Muscle of leg (tissue), 3 donors: ENCODE measurements at regions not wholly inside any gene's neighbourhood (a gene's known extent, or its start where the extent isn't known, plus 50 kb on each side); places are given as distances from the start of the nearest gene placed in this dataset.

Experiments used
- DNase-seq: peaks from one replicate; pipeline ENCODE4 v3.0.0; 2013
- H3K27ac ChIP-seq: one replicate; pipeline ENCODE4 v1.5.1; 2013; ENCODE audit warnings: mild to moderate bottlenecking, low read length, control low read depth
- H3K27me3 ChIP-seq: one replicate; pipeline ENCODE4 v1.6.1; 2013; ENCODE audit warnings: low read length; ENCODE audit not compliant: control insufficient read depth, insufficient read depth
- H3K36me3 ChIP-seq: one replicate; pipeline ENCODE4 v1.6.1; 2013; ENCODE audit warnings: low read length; ENCODE audit not compliant: control insufficient read depth, insufficient read depth
- H3K4me1 ChIP-seq: one replicate; pipeline ENCODE4 v1.6.1; 2013; ENCODE audit warnings: low read length; ENCODE audit not compliant: control insufficient read depth, insufficient read depth
- H3K4me3 ChIP-seq: one replicate; pipeline ENCODE4 v1.5.1; 2013; ENCODE audit warnings: low read length, control low read depth
- H3K9me3 ChIP-seq: replicated peaks from 2 replicates; pipeline ENCODE4 v1.6.1; 2013; ENCODE audit warnings: low read depth, low read length; ENCODE audit not compliant: control insufficient read depth
- WGBS: methylation state at CpG from one replicate; pipeline ENCODE4 v1.1.5; 2013; ENCODE audit warnings: missing lambda C conversion rate; ENCODE audit not compliant: insufficient coverage; 5-methylcytosine and 5-hydroxymethylcytosine counted together

DNA sequence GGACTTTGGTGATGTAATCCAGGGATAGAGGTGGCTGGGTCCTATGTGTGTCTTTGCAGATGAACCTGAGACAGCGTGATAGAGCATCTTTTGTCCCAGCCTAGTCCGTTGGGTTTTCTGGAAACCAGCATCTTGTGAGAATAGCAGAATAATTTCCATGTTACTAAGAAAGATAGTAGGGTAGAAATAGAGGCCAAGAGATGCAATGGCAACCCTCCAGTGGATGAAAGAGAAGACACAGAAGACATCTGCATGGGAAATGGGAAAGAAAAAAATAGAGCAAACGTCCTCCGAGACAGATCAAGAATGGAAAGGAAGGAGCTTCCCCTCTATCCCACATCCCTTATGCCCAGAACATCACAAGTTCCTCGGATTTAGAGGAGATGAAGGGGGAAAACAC, 409.3 kb upstream of the TMEM132C start:
- no peaks in the 10 kb centered on the region for H3K4me1 ChIP-seq
- WGBS: 60% methylated on average over 1 of the region's 5 CpGs
- peak; percentile 54 for DNase-seq
- no peak overlapping the region for H3K4me3 ChIP-seq
- no peaks in the 10 kb centered on the region for H3K27me3 ChIP-seq
- H3K36me3 ChIP-seq: no peaks in the 10 kb centered on the region
- H3K27ac ChIP-seq: no peak overlapping the region
- H3K9me3 ChIP-seq: no peaks in the 10 kb centered on the region

DNA sequence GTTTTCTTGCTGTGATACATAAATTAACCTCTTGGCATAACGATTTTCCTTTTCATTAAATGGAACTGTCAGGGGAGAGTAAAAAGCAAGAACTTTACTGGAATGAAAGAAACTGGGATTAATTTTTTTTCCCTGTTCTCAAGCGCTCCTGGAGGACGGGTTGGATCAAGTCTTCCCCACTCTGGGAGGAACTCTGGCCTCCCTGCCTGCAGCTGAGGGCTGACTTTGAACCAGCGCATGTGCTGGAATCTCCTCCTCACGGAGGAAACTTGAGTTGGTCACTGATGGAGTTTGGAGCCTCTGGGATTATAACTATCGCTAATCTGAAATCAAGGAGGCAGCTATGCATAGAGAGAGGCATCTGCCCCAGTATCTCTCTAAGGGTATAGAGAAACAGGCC, 406.4 kb upstream of the TMEM132C start:
- H3K27ac ChIP-seq: peak overlapping the region; percentile 83
- H3K36me3 ChIP-seq: no peaks in the 10 kb centered on the region
- no peak overlapping the region for H3K4me3 ChIP-seq
- DNase-seq: peak; percentile 65
- no peaks in the 10 kb centered on the region for H3K4me1 ChIP-seq
- no peaks in the 10 kb centered on the region for H3K27me3 ChIP-seq
- H3K9me3 ChIP-seq: no peaks in the 10 kb centered on the region
- 27% methylated on average over 2 of the region's 6 CpGs for WGBS

DNA sequence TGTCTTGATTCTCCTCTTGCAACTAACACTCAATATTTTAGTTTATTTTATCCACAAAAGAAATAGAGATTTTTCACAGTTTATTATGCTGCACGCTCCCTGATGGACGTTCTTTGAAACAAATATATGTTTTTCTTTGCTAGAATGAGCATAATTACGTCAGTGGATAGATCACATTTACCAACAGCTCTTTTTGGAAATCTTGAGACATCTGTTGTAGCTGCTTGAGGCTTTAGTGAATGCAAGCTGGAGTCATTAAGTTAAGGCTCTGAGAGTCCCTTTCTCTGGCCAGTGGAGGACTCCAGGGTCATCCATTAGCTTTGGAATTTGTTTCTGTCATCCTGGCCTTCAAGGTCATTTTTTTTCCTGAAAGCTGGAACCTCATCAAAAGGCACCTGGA, 405.6 kb upstream of the TMEM132C start:
- Histone ChIP-seq H3K27ac (peak overlapping the region; percentile 83), H3K36me3 (no peaks in the 10 kb centered on the region), H3K4me1 (no peaks in the 10 kb centered on the region), H3K4me3 (no peak overlapping the region), H3K27me3 (no peaks in the 10 kb centered on the region), H3K9me3 (no peaks in the 10 kb centered on the region)
- WGBS: no CpG with 5 or more reads among the region's 3 CpGs
- DNase-seq: peak; percentile 90

DNA sequence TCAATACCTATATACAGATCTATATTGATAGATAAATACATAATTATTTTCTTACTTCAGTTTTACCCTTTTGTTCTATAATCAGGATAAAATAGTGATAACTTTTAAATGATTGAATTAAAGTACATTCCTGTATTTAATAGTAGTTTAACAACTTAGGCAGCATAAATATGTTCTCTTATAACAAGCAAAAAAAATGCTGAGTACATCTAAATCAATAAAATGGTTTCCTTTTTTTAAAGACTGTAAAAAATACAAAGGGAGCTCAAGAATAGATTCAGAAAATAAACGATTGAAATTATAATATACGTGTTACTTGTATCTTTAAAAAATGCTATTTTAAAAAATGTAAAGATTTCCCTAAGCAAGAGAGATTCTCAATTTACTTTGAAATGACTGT, 393.7 kb upstream of the TMEM132C start:
- no peak for DNase-seq
- Histone ChIP-seq H3K4me1 (no peaks in the 10 kb centered on the region), H3K9me3 (no peaks in the 10 kb centered on the region), H3K27ac (no peak overlapping the region), H3K36me3 (no peaks in the 10 kb centered on the region), H3K4me3 (no peak overlapping the region), H3K27me3 (no peaks in the 10 kb centered on the region)
- no CpG with 5 or more reads among the region's 2 CpGs for WGBS

DNA sequence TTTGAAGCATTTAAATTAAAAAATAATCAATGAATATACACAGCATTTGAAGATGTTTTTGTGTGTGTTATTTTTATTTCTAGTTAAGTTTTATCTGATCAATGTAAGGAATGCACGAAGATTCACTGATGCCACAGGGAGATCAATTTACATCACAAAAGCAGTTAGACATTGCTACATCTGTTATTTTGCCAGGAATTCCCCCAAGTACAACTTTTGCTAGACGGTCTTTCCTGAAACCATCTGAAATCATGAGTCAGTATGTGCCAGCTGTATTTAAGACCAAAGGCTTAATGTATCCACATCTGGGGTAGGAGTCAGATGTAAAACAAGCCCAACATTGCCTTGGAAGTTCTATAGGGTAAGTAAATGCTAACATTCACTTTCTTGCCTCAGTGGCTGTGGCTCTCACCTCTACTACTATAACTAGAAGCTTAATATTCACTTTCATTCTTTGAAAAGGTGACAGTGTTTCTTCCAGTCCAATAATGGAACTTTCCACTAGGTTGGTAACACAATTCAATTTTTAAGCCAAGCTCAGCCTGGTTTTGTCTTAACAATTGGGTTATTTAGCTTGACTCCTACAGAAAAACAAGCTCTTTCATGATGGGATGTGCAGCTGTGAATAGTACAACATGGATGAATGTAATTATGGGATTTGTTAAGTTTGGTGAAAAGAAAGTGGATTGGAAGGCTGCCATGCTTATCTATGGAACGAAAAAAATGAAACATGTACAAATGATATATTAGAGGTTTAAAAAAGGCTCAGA, 385.4 kb upstream of the TMEM132C start:
- Histone ChIP-seq H3K36me3 (no peaks in the 10 kb centered on the region), H3K9me3 (no peaks in the 10 kb centered on the region), H3K27me3 (no peaks in the 10 kb centered on the region), H3K27ac (no peak overlapping the region), H3K4me1 (peaks cover under 1% of the 10 kb centered on the region), H3K4me3 (no peak overlapping the region)
- DNase-seq: no peak
- WGBS: no CpG with 5 or more reads among the region's 3 CpGs

DNA sequence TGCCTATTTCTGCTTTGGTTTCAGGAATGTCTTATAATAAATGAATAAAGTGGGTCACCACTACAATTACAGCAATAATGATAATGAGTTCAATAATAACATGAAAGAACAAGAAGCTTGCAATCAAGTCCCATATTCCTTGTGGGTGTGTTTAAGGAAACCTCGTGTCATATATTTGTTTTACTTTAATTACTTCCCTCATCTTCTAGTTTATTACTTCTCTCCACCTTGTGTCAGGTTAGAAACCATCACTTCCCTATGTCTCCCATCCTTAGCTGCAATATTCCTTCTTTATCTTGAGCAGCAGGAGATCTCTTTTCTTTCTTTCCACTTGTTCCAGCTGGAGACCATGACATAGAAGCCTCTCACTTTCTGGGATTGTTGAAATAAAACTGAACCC, 384.0 kb upstream of the TMEM132C start:
- DNase-seq: no peak
- Histone ChIP-seq H3K4me1 (peaks cover 3% of the 10 kb centered on the region), H3K27ac (no peak overlapping the region), H3K9me3 (no peaks in the 10 kb centered on the region), H3K27me3 (no peaks in the 10 kb centered on the region), H3K36me3 (no peaks in the 10 kb centered on the region), H3K4me3 (no peak overlapping the region)
- no CpG with 5 or more reads among the region's 1 CpG for WGBS

DNA sequence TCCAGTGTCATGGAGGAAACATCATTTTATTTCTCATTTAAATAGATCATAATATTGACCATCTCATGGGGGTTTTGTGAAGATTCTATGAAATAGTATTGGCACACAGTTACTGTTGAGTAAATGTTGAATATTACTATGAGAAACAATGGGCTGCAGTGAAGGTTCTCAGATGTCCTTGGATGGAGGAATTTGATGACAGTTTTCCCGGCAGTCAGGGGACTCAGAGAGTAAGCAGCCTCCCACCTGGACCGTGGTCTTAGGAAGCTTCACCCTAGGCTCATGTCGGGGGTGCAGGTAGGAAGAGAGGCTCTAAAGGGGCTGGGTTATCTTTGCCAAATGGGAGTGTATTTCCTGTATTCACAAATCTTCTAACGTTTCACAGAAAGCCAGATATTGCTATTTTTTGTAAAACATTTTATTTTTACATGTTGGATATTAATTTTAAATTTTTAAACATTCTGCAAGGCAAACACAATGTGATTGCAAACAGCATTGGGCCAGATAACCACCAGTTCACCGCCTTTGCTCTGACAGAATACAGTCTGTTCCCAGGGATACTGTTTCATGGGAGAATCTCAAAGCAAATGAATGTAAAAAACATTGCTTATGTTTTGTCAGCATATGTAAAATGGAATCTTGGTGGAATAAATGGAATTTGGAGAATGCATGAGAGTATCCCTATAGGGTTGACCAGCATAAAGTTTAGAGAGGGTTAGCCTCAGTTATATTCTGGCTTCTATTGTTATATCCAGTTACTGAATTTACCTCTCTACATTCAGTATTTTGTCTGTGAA, 380.8 kb upstream of the TMEM132C start:
- Histone ChIP-seq H3K9me3 (no peaks in the 10 kb centered on the region), H3K4me1 (peaks cover 3% of the 10 kb centered on the region), H3K4me3 (no peak overlapping the region), H3K36me3 (no peaks in the 10 kb centered on the region), H3K27me3 (no peaks in the 10 kb centered on the region), H3K27ac (peak overlapping the region; percentile 67)
- 40% methylated on average over 1 of the region's 5 CpGs for WGBS
- DNase-seq: peak; percentile 88

DNA sequence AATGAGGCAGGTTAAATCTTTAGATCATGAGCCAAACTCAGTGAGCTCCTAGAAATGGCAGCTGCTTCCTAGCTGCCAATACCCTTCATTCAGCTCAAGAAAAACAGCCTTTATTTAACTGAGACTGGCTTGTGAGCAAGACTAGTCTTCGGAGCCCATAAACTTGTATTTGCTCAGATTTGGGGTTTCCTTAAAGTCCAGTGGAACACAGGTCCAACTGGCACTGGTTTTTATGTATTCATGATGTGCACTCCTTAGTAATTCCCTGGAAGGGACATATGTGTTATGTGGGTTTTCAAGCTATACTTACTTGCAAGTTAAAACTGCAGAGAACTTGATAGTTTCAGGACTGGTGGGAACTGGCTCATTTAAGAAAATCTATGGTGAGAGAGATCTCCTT, 380.1 kb upstream of the TMEM132C start:
- Histone ChIP-seq H3K27me3 (no peaks in the 10 kb centered on the region), H3K27ac (peak overlapping the region; percentile 67), H3K4me3 (no peak overlapping the region), H3K4me1 (peaks cover 3% of the 10 kb centered on the region), H3K36me3 (no peaks in the 10 kb centered on the region), H3K9me3 (no peaks in the 10 kb centered on the region)
- peak; percentile 87 for DNase-seq
- WGBS: no CpG with 5 or more reads among the region's 1 CpG

DNA sequence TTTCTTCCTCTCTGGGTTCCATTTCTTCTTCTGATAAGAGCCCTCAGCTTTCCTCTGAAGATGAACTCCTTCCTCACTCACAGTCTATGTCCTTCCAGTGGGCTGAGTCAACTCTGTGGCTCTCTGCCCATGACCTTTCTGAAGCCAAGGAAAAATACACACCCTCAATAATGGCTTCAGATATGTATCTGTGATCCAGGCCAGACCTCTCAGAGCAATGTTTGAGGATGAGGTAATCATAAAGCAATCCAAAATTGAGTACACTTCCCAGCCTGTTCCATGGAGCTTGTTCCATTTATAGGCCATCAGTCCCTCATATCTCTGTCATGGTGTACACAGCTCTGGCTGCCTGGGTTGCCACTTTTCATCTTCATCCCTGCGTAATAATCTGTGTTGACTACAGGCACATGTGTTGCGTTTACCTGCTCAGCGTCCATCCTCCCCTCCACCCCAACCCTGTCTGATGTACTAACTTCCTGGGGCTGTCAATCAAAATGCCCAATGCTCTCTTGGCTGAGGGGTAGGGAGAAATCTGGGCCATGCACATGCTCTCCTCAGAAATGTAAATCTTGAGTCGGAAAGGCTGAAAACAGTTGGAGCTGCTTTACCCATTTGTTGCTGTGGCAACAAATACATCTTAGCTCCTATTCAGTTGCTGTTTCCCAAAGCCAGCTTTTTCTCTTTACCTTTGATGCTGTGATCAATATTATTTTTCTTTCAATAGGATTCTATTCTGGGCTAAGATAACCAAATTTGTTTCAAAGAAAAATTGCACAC, 377.8 kb upstream of the TMEM132C start:
- peak; percentile 95 for DNase-seq
- peak overlapping the region; percentile 79 for H3K27ac ChIP-seq
- no peaks in the 10 kb centered on the region for H3K27me3 ChIP-seq
- no peaks in the 10 kb centered on the region for H3K9me3 ChIP-seq
- H3K36me3 ChIP-seq: no peaks in the 10 kb centered on the region
- H3K4me3 ChIP-seq: no peak overlapping the region
- peaks cover 3% of the 10 kb centered on the region for H3K4me1 ChIP-seq
- WGBS: 72% methylated on average over 2 of the region's 4 CpGs
